ENCODE measurements at regions not wholly inside any gene's neighbourhood (a gene's known extent, or its start where the extent isn't known, plus 50 kb on each side); places are given as distances from the start of the nearest gene placed in this dataset.

DNA sequence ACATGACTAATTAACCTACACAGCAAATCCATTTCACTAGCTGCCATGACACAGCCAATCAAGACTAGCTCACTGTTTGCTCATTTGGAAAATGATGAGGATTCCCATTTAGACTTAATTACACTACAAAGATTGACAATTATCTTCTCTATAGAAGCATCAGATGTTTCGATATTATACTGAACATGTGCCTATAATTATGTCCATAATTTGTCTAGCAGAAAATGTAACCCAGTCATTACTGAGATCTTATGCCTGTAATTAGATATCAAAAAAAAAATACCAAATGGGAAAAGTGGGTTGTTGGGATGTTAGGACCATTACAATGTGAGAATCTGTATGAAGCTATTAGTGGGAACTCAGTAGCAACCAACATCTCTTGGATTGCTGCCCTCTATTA, 344.2 kb upstream of the MCTP2 start:
- TF ChIP-seq, protein P1, sequence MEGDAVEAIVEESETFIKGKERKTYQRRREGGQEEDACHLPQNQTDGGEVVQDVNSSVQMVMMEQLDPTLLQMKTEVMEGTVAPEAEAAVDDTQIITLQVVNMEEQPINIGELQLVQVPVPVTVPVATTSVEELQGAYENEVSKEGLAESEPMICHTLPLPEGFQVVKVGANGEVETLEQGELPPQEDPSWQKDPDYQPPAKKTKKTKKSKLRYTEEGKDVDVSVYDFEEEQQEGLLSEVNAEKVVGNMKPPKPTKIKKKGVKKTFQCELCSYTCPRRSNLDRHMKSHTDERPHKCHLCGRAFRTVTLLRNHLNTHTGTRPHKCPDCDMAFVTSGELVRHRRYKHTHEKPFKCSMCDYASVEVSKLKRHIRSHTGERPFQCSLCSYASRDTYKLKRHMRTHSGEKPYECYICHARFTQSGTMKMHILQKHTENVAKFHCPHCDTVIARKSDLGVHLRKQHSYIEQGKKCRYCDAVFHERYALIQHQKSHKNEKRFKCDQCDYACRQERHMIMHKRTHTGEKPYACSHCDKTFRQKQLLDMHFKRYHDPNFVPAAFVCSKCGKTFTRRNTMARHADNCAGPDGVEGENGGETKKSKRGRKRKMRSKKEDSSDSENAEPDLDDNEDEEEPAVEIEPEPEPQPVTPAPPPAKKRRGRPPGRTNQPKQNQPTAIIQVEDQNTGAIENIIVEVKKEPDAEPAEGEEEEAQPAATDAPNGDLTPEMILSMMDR (IDR thresholded peaks at IDR 0.05; ENCODE audit: low read depth, low read length): no peak
- DNase-seq: no peak
- Histone ChIP-seq H3K27ac (no peak overlapping the region), H3K36me3 (no peaks in the 10 kb centered on the region), H3K4me3 (ENCODE audit: low read depth, low read length) (no peak overlapping the region), H3K27me3 (ENCODE audit: insufficient read depth, low read depth, severe bottlenecking) (peaks cover 36% of the 10 kb centered on the region), H3K9me3 (ENCODE audit: severe bottlenecking) (no peaks in the 10 kb centered on the region)

DNA sequence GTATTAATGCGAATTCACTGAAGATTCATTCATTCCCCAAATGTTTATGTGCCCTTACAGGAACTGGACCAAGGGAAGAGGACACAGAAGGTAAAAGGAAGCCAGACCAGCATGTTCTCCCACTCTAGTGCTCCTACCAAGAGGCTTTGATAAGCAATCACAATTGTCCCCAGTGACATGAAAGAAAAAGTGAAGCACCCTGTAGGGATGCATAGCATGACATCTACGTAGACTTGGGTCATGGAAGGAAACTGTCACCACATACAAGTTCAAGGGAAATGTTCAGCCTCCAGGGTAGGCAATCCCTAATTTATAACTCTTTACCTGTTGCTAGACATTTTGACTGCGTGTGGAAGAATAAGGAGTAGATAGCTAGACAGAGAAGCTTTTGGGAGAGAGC, 348.6 kb upstream of the MCTP2 start:
- DNase-seq: no peak
- TF ChIP-seq, protein P1 (IDR thresholded peaks at IDR 0.05; ENCODE audit: low read depth, low read length): no peak
- Histone ChIP-seq H3K27ac (no peak overlapping the region), H3K27me3 (ENCODE audit: insufficient read depth, low read depth, severe bottlenecking) (peaks cover 34% of the 10 kb centered on the region), H3K4me3 (ENCODE audit: low read depth, low read length) (no peak overlapping the region), H3K9me3 (ENCODE audit: severe bottlenecking) (no peaks in the 10 kb centered on the region), H3K36me3 (no peaks in the 10 kb centered on the region)

DNA sequence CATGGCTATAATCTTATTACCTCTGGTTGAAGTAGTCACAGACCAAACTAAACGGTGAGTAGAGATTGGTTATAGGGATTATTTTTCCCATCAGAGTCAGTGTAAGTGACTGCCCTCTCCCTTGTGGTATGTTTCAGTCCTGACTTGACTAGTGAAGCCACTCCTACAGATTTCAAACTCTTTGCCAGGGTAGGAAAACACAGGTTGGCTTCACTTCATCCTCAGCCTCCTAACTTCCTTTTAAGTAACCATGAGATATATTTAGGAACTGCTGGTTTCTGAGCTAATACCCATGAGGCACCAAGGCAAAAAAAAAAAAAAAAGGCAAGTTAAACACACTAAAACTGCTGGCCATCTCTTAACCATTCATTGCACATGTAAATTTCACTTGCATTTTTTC, 349.2 kb upstream of the MCTP2 start:
- Histone ChIP-seq H3K4me3 (ENCODE audit: low read depth, low read length) (no peak overlapping the region), H3K9me3 (ENCODE audit: severe bottlenecking) (no peaks in the 10 kb centered on the region), H3K27me3 (ENCODE audit: insufficient read depth, low read depth, severe bottlenecking) (peaks cover 35% of the 10 kb centered on the region), H3K27ac (no peak overlapping the region), H3K36me3 (no peaks in the 10 kb centered on the region)
- no peak for DNase-seq
- TF ChIP-seq, protein P1 (IDR thresholded peaks at IDR 0.05; ENCODE audit: low read depth, low read length): no peak

DNA sequence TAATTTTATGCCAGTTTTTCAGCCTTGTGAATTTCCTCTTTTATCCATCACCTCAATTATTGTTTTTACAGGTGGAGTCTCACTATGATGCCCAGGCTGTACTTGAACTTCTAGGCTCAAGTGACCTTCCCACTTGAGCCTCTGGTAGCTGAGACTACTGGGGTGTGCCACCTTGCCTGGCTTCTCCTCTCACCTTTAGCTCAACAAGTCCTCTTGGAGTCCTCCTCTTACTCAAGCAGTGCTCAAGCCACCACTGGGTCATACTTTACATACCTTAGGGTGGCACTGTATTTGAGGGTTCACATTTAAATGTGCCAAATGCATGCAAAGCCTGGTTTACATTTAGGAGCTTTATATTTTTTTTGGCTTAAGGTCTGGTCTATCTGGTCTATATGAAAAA, 350.1 kb upstream of the MCTP2 start:
- Histone ChIP-seq H3K9me3 (ENCODE audit: severe bottlenecking) (no peaks in the 10 kb centered on the region), H3K27ac (no peak overlapping the region), H3K27me3 (ENCODE audit: insufficient read depth, low read depth, severe bottlenecking) (peaks cover 28% of the 10 kb centered on the region), H3K4me3 (ENCODE audit: low read depth, low read length) (no peak overlapping the region), H3K36me3 (no peaks in the 10 kb centered on the region)
- TF ChIP-seq, protein P1 (IDR thresholded peaks at IDR 0.05; ENCODE audit: low read depth, low read length): no peak
- DNase-seq: no peak

DNA sequence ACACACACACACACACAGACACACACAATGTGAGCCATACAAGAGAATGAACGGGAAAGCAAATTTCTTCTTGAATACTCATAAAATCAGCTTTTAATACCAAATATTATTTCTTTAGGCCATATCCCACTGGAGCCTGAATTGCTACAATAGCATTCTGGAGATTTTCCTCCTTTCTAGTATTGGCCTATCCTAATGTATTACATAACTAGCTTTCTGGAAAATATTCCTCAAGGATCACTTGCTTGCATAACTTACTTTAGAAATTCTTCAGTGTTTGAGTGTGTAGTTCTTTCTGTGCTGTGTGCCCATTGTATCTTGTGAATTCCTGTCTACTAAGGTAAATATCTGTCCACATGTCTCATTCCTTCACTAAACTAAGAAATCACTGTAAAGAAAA, 351.0 kb upstream of the MCTP2 start:
- no peak overlapping the region for H3K4me3 ChIP-seq (ENCODE audit: low read depth, low read length)
- no peak for DNase-seq
- H3K36me3 ChIP-seq: no peaks in the 10 kb centered on the region
- H3K27ac ChIP-seq: no peak overlapping the region
- no peaks in the 10 kb centered on the region for H3K9me3 ChIP-seq (ENCODE audit: severe bottlenecking)
- TF ChIP-seq, protein P1 (IDR thresholded peaks at IDR 0.05; ENCODE audit: low read depth, low read length): no peak
- peaks cover 19% of the 10 kb centered on the region for H3K27me3 ChIP-seq (ENCODE audit: insufficient read depth, low read depth, severe bottlenecking)

DNA sequence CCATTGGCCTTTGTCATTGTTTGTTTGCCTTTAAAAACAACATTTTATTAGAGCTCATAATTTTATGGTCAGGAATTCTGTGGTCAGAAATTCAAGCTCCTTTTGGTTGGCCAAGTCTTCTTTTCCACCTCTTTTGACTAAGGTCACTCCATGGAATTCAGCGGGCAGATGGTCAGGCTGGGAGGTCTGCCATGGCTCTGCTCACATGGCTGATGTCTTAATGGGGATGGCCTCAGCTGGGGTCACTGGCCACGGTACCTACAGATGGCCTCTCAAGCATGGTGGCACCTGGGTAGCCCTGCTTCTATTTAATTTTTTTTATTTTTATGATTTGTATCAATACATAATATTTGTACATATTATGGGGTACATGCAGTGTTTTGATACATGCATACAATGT, 360.8 kb upstream of the MCTP2 start:
- no peak overlapping the region for H3K4me3 ChIP-seq (ENCODE audit: low read depth, low read length)
- TF ChIP-seq, protein P1 (IDR thresholded peaks at IDR 0.05; ENCODE audit: low read depth, low read length): no peak
- H3K27ac ChIP-seq: no peak overlapping the region
- peaks cover 38% of the 10 kb centered on the region for H3K27me3 ChIP-seq (ENCODE audit: insufficient read depth, low read depth, severe bottlenecking)
- no peaks in the 10 kb centered on the region for H3K9me3 ChIP-seq (ENCODE audit: severe bottlenecking)
- DNase-seq: no peak
- no peaks in the 10 kb centered on the region for H3K36me3 ChIP-seq
